HL-60 (cell line): ENCODE measurements at regions not wholly inside any gene's neighbourhood (a gene's known extent, or its start where the extent isn't known, plus 50 kb on each side); places are given as distances from the start of the nearest gene placed in this dataset.

Source experiments
- DNase-seq, 2 experiments: peaks; one replicate each; pipeline ENCODE4 v3.0.0-alpha.2; 2010 to 2020; ENCODE audit warnings: low read depth in 1 of 2, low spot score in 1 of 2
- H3K27ac ChIP-seq: fragments of 250-450 bp; sonication (Bioruptor Pico); replicated peaks from 2 replicates; pipeline ENCODE4 v1.5.1; 2020; ENCODE audit warnings: mild to moderate bottlenecking, moderate library complexity
- H3K27me3 ChIP-seq: fragments of 250-450 bp; sonication (Bioruptor Pico); 2 replicates; pipeline ENCODE4 v1.5.1; 2021; ENCODE audit warnings: mild to moderate bottlenecking, moderate library complexity; ENCODE audit not compliant: insufficient read depth, poor library complexity, severe bottlenecking
- H3K4me3 ChIP-seq: replicated peaks from 2 replicates; pipeline ENCODE4 v1.5.1; 2011; ENCODE audit warnings: mild to moderate bottlenecking, control low read depth, low read length; ENCODE audit not compliant: insufficient read depth
- CTCF ChIP-seq: IDR thresholded peaks from one replicate; pipeline ENCODE4 v1.5.1; 2011; ENCODE audit warnings: low read length, control low read depth, inconsistent platforms; ENCODE audit not compliant: insufficient read depth
- GABPA ChIP-seq: IDR thresholded peaks from 2 replicates; pipeline ENCODE4 v1.6.1; 2012; ENCODE audit warnings: low read depth
- POLR2AphosphoS5 ChIP-seq: IDR thresholded peaks from 2 replicates; pipeline ENCODE4 v1.6.1; 2012; ENCODE audit warnings: low read depth
- REST ChIP-seq: IDR thresholded peaks from 2 replicates; pipeline ENCODE4 v1.6.1; 2012; ENCODE audit warnings: low read depth; ENCODE audit not compliant: insufficient replicate concordance
- SPI1 ChIP-seq: IDR thresholded peaks from 2 replicates; pipeline ENCODE4 v1.6.1; 2012; ENCODE audit warnings: low read depth, mild to moderate bottlenecking, borderline replicate concordance

GRCh38 chr10:739403-739802 is 49.9 kb upstream of the DIP2C start:
- DNase-seq: no peak
- H3K27ac ChIP-seq: no peak overlapping the region
- H3K4me3 ChIP-seq: no peak overlapping the region
- no peaks in the 10 kb centered on the region for H3K27me3 ChIP-seq
- TF ChIP-seq GABPA (no peak), REST (no peak), CTCF (no peak), SPI1 (no peak), POLR2AphosphoS5 (no peak)
